HepG2 (cell line): ENCODE measurements at regions not wholly inside any gene's neighbourhood (a gene's known extent, or its start where the extent isn't known, plus 50 kb on each side); places are given as distances from the start of the nearest gene placed in this dataset.

Experiments
- ATAC-seq: fragments of 200-7000 bp; cut with Tn5 transposase; 3 replicates; pipeline ENCODE4 v1.9.1; 2020; ENCODE audit warnings: mild to moderate bottlenecking, moderate library complexity
- BruUV-seq: library from RNA; stranded (reverse); fragments of 400-500 nt; replicated peaks from 2 replicates; lab custom pipeline; 2021; lab: Mats Ljungman, UMichigan
- CTCF ChIA-PET: fragments of 300-600 bp; formaldehyde crosslinking; extraction: SDS; loops from one replicate; lab custom pipeline; 2021; ENCODE audit warnings: low total read pairs, inconsistent platforms, low intra/inter-chr PET ratio; lab: Yijun Ruan, JAX
- POLR2A ChIA-PET: fragments of 350-600 bp; sonication (Branson Sonifier 250); formaldehyde crosslinking; loops from one replicate; lab custom pipeline; 2020; ENCODE audit warnings: antibody characterized with exemption, inconsistent platforms; lab: Yijun Ruan, JAX
- DNase-seq: peaks from one replicate; pipeline ENCODE4 v3.0.0-alpha.2; 2015; ENCODE audit warnings: low spot score
- FAIRE-seq: peaks from 3 replicates; lab custom pipeline; 2011; peaks lifted over from hg19 to GRCh38; lab: Jason Lieb, UNC
- H2AFZ ChIP-seq: one replicate; pipeline ENCODE4 v1.6.1; 2011; ENCODE audit warnings: low read length, inconsistent platforms
- H3K27ac ChIP-seq: fragments of 300-600 bp; 3 replicates; pipeline ENCODE4 v1.8.0; 2011; ENCODE audit warnings: mixed run types, mild to moderate bottlenecking, mixed read lengths, low read length, inconsistent platforms; ENCODE audit not compliant: insufficient read depth; ENCODE audit errors: extremely low read length
- H3K27me3 ChIP-seq, 2 experiments: fragments of 200-600 bp in 1 of 2; 2 replicates in 1 of 2; 3 replicates in 1 of 2; pipeline versions ENCODE4 v1.6.0 to v1.8.0; 2011; ENCODE audit warnings: low read length in 2 of 2, mild to moderate bottlenecking in 2 of 2, moderate library complexity in 2 of 2, inconsistent platforms in 1 of 2; ENCODE audit not compliant: insufficient read depth in 2 of 2, control insufficient read depth in 1 of 2
- H3K36me3 ChIP-seq, 2 experiments: fragments of 200-600 bp in 1 of 2; replicated peaks in 1 of 2; 2 replicates in 1 of 2; 3 replicates in 1 of 2; pipeline versions ENCODE4 v1.5.1 to v1.8.0; 2011; ENCODE audit warnings: low read length in 2 of 2, inconsistent platforms in 1 of 2; ENCODE audit not compliant: insufficient read depth in 2 of 2, control insufficient read depth in 1 of 2
- H3K4me1 ChIP-seq: 2 replicates; pipeline ENCODE4 v1.5.1; 2012; ENCODE audit warnings: low read length, inconsistent platforms; ENCODE audit not compliant: insufficient read depth
- H3K4me2 ChIP-seq: 2 replicates; pipeline ENCODE4 v1.6.0; 2011; ENCODE audit warnings: low read depth, low read length, inconsistent platforms
- H3K4me3 ChIP-seq, 3 experiments: fragments of 200-600 bp in 1 of 3; sonication (generic), shearing (Covaris generic) in 1 of 3; replicated peaks in 1 of 3; 2 replicates each; pipeline ENCODE4 v1.5.1; 2011 to 2016; ENCODE audit warnings: low read length in 3 of 3, inconsistent platforms in 2 of 3, low read depth in 2 of 3, mild to moderate bottlenecking in 2 of 3, control low read depth in 1 of 3, mixed read lengths in 1 of 3; ENCODE audit not compliant: insufficient read depth in 1 of 3
- H3K79me2 ChIP-seq: one replicate; pipeline ENCODE4 v1.6.1; 2011; ENCODE audit warnings: low read length, inconsistent platforms; ENCODE audit not compliant: insufficient read depth
- H3K9ac ChIP-seq: 2 replicates; pipeline ENCODE4 v1.6.0; 2011; ENCODE audit warnings: mild to moderate bottlenecking, low read depth, low read length, inconsistent platforms; ENCODE audit not compliant: insufficient read depth
- H3K9me3 ChIP-seq: 2 replicates; pipeline ENCODE4 v1.5.1; 2012; ENCODE audit warnings: mild to moderate bottlenecking, low read length
- H4K20me1 ChIP-seq: 2 replicates; pipeline ENCODE4 v1.6.0; 2011; ENCODE audit warnings: inconsistent platforms, mild to moderate bottlenecking, low read length, moderate library complexity; ENCODE audit not compliant: insufficient read depth
- HNRNPLL ChIP-seq: fragments of 200-400 bp; formaldehyde crosslinking; IDR thresholded peaks from 2 replicates; pipeline ENCODE4 v1.6.1; 2017; ENCODE audit warnings: mild to moderate bottlenecking, low read depth, low read length; ENCODE audit not compliant: poor library complexity, severe bottlenecking
- MZF1 ChIP-seq: sonication (generic); formaldehyde crosslinking; IDR thresholded peaks from 2 replicates; pipeline ENCODE4 v1.8.1; 2023; ENCODE audit warnings: mild to moderate bottlenecking, missing genetic modification reagents, borderline replicate concordance
- ZFP41 ChIP-seq: sonication (generic); formaldehyde crosslinking; IDR thresholded peaks from 2 replicates; pipeline ENCODE4 v1.4.0; 2020; ENCODE audit warnings: mild to moderate bottlenecking, missing genetic modification reagents, borderline replicate concordance
- ZNF10 ChIP-seq: sonication (generic); formaldehyde crosslinking; IDR thresholded peaks from 2 replicates; pipeline ENCODE4 v1.4.0; 2020; ENCODE audit warnings: mild to moderate bottlenecking, low read depth, missing genetic modification reagents, borderline replicate concordance
- ZNF354B ChIP-seq: sonication (generic); formaldehyde crosslinking; IDR thresholded peaks from 2 replicates; pipeline ENCODE4 v1.8.0; 2022; ENCODE audit warnings: mild to moderate bottlenecking, missing genetic modification reagents
- ZNF512 ChIP-seq: sonication (generic); formaldehyde crosslinking; IDR thresholded peaks from 2 replicates; pipeline ENCODE4 v1.4.0; 2020; ENCODE audit warnings: mild to moderate bottlenecking, missing genetic modification reagents
- ZNF672 ChIP-seq: sonication (generic); formaldehyde crosslinking; IDR thresholded peaks from 2 replicates; pipeline ENCODE4 v1.8.1; 2022; ENCODE audit warnings: missing genetic modification reagents
- WGBS: methylation state at CpG from one replicate; pipeline ENCODE4 v1.1.6; 2017; ENCODE audit warnings: low lambda C conversion rate; 5-methylcytosine and 5-hydroxymethylcytosine counted together
- in situ Hi-C: cut with HindIII; loops from 2 replicates; pipeline ENCODE4 v1.10.0; 2017; ENCODE audit warnings: low pct_unique_long_range_greater_than_20kb; ENCODE audit not compliant: extremely low pct_ligation_motif_present
- intact Hi-C: fragments of 100-400 bp; cut with micrococcal nuclease; formaldehyde crosslinking; loops from one replicate; pipeline ENCODE4 v1.10.0; 2022; ENCODE audit not compliant: unreplicated experiment
- TF ChIP-seq, protein P1 (sequence below): sonication (generic); formaldehyde crosslinking; IDR thresholded peaks from 2 replicates; pipeline ENCODE4 v1.5.0; 2020; ENCODE audit warnings: missing genetic modification reagents
- TF ChIP-seq, protein P2 (sequence below): IDR thresholded peaks from 2 replicates; pipeline ENCODE4 v1.6.1; 2016

DNA sequence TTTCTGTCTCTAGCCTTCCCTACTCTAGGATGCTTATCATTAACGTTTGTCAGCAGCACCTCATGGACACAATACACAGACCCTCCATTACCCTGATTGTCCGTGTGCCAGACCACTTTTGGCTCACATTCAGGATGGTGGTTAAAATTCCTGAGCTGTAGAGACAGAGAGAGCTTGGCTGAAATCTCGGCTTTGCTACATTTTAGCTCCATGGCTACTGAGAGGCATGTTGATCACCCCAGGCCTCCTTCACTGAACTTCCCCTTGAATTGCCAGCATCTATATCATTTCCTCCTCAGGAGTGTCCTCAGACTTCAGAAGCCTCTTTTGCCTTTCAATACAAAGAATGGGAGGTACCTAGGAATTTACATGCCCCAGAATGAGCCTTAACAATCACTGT, 104.7 kb upstream of the ISL1 start (continued):
- TF ChIP-seq ZNF512 (no peak), HNRNPLL (no peak), MZF1 (no peak)

DNA sequence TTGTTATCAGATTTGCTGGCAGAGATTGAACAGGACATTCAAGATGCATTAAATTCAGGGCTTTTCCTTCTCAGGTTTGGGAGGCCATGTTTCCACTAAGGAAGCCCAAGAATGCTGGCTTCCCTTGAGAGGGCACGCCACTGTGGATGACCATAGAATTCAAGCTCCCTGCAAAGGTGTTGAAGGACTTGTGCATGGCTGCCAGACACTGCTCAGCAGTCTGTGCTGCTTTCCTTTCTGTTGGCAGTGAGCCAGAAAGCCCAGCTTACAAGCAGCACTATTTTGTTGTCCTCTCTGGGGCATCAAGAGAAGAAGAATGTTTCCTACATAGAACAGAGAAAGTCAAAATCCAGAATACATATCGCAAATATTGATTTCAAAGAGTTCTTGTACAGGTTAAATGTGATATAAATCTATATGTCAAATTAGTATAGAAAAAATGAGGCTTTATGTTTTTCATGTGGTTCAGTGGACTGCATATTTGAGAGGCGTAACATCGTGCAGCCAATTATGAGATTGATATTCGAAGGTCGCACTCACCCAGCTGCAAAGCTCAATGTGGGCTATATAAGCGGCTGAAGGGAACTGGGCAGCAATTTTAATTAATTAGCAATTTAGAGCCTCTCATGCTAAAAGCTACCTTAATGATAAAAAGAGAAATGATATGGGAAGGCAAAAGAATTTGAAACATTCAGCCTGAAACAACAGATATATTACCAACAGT, 103.1 kb upstream of the ISL1 start:
- H3K79me2 ChIP-seq, result no peaks in the 10 kb centered on the region
- DNase-seq (no peak), FAIRE-seq (no peak), ATAC-seq (no peak)
- no TSS peak for BruUV-seq
- in situ Hi-C loops, result no loop called here
- CTCF ChIA-PET, result no interaction called here
- H3K4me2 ChIP-seq, result no peak overlapping the region
- H3K27ac ChIP-seq, result no peak overlapping the region
- H2AFZ ChIP-seq, result no peak overlapping the region
- H3K36me3 ChIP-seq, result no peaks in the 10 kb centered on the region
- 42% methylated on average over 6 of the region's 7 CpGs for WGBS
- H4K20me1 ChIP-seq, result no peaks in the 10 kb centered on the region
- H3K4me3 ChIP-seq, result no peak overlapping the region
- TF ChIP-seq ZFP41 (CRISPR knock-in tag), result no peak
- no peak for TF ChIP-seq ZNF354B
- POLR2A ChIA-PET, result no interaction called here
- H3K9ac ChIP-seq, result no peak overlapping the region
- H3K9me3 ChIP-seq, result no peaks in the 10 kb centered on the region
- H3K4me1 ChIP-seq, result no peaks in the 10 kb centered on the region
- intact Hi-C loops, result no loop called here
- H3K27me3 ChIP-seq, result no peaks in the 10 kb centered on the region

GRCh38 chr5:51286046-51286445, 97.2 kb upstream of the ISL1 start:
- Histone ChIP-seq H3K79me2 (no peaks in the 10 kb centered on the region), H3K9me3 (no peaks in the 10 kb centered on the region), H2AFZ (no peak overlapping the region)
- FAIRE-seq, result no peak
- no peak for TF ChIP-seq ZNF672 (CRISPR knock-in tag)
- TF ChIP-seq, protein P1, sequence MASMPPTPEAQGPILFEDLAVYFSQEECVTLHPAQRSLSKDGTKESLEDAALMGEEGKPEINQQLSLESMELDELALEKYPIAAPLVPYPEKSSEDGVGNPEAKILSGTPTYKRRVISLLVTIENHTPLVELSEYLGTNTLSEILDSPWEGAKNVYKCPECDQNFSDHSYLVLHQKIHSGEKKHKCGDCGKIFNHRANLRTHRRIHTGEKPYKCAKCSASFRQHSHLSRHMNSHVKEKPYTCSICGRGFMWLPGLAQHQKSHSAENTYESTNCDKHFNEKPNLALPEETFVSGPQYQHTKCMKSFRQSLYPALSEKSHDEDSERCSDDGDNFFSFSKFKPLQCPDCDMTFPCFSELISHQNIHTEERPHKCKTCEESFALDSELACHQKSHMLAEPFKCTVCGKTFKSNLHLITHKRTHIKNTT (CRISPR knock-in tag), result no peak
- TF ChIP-seq ZNF10, result no peak
- TF ChIP-seq, protein P2, sequence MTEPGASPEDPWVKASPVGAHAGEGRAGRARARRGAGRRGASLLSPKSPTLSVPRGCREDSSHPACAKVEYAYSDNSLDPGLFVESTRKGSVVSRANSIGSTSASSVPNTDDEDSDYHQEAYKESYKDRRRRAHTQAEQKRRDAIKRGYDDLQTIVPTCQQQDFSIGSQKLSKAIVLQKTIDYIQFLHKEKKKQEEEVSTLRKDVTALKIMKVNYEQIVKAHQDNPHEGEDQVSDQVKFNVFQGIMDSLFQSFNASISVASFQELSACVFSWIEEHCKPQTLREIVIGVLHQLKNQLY (CRISPR knock-in tag), result no peak
- TF ChIP-seq, all 625 proteins: peak for 0
- no peak overlapping the region for H3K4me2 ChIP-seq
- CTCF ChIA-PET, result no interaction called here
- H3K27me3 ChIP-seq, result no peaks in the 10 kb centered on the region
- intact Hi-C loops (no loop called here), in situ Hi-C loops (no loop called here)
- ATAC-seq (no peak), DNase-seq (no peak)
- no peaks in the 10 kb centered on the region for H4K20me1 ChIP-seq
- H3K9ac ChIP-seq, result no peak overlapping the region
- POLR2A ChIA-PET, result no interaction called here
- no peaks in the 10 kb centered on the region for H3K4me1 ChIP-seq
- no peaks in the 10 kb centered on the region for H3K36me3 ChIP-seq
- no peak overlapping the region for H3K27ac ChIP-seq
- 3% methylated on average over 4 of the region's 4 CpGs for WGBS
- no peak overlapping the region for H3K4me3 ChIP-seq
- no TSS peak for BruUV-seq
